ENCODE measurements at regions not wholly inside any gene's neighbourhood (a gene's known extent, or its start where the extent isn't known, plus 50 kb on each side); places are given as distances from the start of the nearest gene placed in this dataset.

DNA sequence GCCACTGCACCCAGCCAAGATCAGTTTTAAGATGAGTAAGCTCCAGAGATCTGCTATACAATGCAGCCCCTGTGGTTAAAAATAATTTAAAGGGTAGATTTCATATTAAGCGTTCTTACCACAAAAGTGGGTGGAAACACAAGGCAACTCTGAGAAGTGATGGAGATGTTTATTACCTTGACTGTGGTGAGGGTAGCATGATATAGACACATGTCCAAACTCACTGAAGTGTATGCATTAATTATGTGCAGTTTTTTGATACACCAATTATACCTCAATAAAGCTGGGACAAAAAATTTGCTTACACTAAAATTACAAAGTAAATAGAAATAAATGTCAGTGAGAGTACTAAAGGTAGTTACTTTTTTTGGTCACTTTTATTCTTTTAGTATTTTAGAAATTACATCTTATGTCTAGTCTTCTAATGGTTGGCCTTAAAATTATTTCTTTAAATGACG, 696.5 kb downstream of the UQCRFS1 start:
- no peak overlapping the region for H3K4me3 Mint-ChIP-seq
- H3K27ac Mint-ChIP-seq = no peak overlapping the region
- H3K9me3 Mint-ChIP-seq = peaks cover 0 to 13% (median 2%) of the 10 kb centered on the region in 7 donors
- no peak for ATAC-seq (ENCODE audit: low read depth in 2 of 2)
- Histone ChIP-seq H3K27me3 (ENCODE audit: control insufficient read depth, insufficient read depth, low read length) (no peaks in the 10 kb centered on the region), H3K27ac (ENCODE audit: insufficient read depth, low read length, poor library complexity, severe bottlenecking) (no peak overlapping the region), H3K9me3 (ENCODE audit: control insufficient read depth in 2 of 2, low read length in 2 of 2) (no peaks in the 10 kb centered on the region), H3K4me3 (ENCODE audit: low read depth, low read length) (no peak overlapping the region), H3K36me3 (ENCODE audit: control insufficient read depth, insufficient read depth, low read length) (no peaks in the 10 kb centered on the region), H3K4me1 (ENCODE audit: control insufficient read depth, insufficient read depth, low read length, poor library complexity, severe bottlenecking) (no peaks in the 10 kb centered on the region)
- DNase-seq = no peak
- no peaks in the 10 kb centered on the region for H3K36me3 Mint-ChIP-seq
- H3K27me3 Mint-ChIP-seq = no peaks in the 10 kb centered on the region
- no peaks in the 10 kb centered on the region for H3K4me1 Mint-ChIP-seq

DNA sequence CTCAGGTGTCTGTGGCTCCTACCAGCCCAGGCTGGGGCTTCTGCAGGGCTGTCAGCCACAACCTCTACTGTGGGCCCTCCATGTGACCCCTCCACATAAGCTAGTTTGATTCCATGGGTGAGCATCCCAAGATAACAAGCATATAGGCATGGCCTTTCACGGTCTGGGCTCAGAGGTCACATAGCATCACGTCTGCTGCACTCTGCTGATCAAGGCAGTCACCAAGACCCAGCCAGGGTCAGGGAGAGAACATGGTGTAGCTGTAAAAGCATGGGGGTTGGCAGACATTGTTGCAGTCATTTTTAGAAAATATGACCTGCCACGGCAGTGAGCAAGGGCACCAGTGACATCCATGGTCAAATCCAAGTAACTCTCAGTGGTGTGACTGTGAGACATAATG, 698.8 kb downstream of the UQCRFS1 start:
- no peak for DNase-seq

DNA sequence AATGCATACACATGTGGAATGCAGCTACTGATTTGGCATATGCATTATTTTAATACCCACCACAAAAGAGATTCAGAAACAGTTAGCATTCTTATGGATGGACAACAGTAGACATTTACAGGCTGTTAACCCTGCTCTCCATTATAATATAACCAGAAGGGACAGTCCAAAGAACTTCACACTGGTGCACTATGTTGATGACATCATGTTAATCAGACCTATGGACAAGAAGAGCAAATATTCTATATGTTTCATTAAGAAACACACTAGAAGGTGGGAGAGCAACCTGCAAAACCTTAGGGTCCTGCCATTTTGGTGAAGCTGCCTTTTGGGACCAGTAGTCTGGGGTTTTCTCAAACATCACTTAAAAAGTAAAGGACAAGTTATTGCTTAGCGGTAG, 701.3 kb downstream of the UQCRFS1 start:
- H3K4me1 Mint-ChIP-seq = peaks cover 0 to 1% (median 0%) of the 10 kb centered on the region in 4 donors

More for the DNA sequence above, 698.8 kb downstream of the UQCRFS1 start:
- no peaks in the 10 kb centered on the region for H3K4me1 ChIP-seq (ENCODE audit: control insufficient read depth, insufficient read depth, low read length, poor library complexity, severe bottlenecking)
- Mint-ChIP-seq H3K4me3 (no peak overlapping the region), H3K9me3 (peaks cover 0 to 13% (median 2%) of the 10 kb centered on the region in 7 donors), H3K27me3 (no peaks in the 10 kb centered on the region), H3K4me1 (no peaks in the 10 kb centered on the region), H3K36me3 (no peaks in the 10 kb centered on the region), H3K27ac (no peak overlapping the region)
- no peak overlapping the region for H3K27ac ChIP-seq (ENCODE audit: insufficient read depth, low read length, poor library complexity, severe bottlenecking)
- no peak for ATAC-seq (ENCODE audit: low read depth in 2 of 2)
- H3K27me3 ChIP-seq (ENCODE audit: control insufficient read depth, insufficient read depth, low read length) = no peaks in the 10 kb centered on the region
- H3K4me3 ChIP-seq (ENCODE audit: low read depth, low read length) = no peak overlapping the region
- no peaks in the 10 kb centered on the region for H3K36me3 ChIP-seq (ENCODE audit: control insufficient read depth, insufficient read depth, low read length)
- H3K9me3 ChIP-seq (ENCODE audit: control insufficient read depth in 2 of 2, low read length in 2 of 2) = no peaks in the 10 kb centered on the region

DNA sequence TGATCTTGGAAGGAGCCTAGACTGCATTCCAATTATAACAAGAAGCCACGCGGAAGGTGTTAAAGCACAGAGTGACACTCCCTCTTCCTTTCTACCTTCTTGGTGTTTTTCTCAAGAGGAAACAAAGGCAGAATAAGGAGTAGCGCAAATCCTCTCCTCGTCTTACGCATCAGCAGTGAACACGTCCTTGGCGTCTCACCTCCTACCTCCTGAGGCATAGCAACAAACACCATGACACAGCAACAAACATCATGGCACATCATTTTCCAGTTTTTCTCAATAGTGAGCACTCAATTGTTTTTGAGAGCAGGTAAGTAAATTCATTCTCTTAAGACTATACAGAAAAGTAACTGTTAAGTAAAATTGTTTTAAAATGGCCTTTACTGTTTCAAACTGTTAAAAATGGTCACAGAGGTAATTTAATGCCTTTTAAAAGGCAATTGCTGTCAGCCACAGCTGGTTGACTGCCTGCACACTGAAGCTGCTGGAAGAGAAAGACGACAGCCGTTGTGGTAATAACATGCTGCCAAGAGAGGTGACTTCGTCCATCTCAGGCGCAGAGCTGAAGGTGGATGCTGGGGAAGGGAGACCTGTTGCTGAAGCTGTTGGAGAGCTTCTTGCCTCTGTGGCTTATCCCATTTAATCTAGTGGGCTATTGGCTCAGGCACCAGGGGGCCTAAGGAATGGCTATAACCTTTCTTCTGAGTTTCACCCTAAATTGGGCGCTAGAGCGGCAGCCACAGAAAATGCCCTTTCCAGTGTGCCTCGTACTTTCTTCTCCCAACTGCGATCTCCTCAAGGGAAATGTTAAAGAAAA, 703.7 kb downstream of the UQCRFS1 start:
- no peak overlapping the region for H3K4me3 ChIP-seq (ENCODE audit: low read depth, low read length)
- H3K27me3 ChIP-seq (ENCODE audit: control insufficient read depth, insufficient read depth, low read length) = no peaks in the 10 kb centered on the region
- no peaks in the 10 kb centered on the region for H3K4me1 ChIP-seq (ENCODE audit: control insufficient read depth, insufficient read depth, low read length, poor library complexity, severe bottlenecking)
- H3K9me3 ChIP-seq (ENCODE audit: control insufficient read depth in 2 of 2, low read length in 2 of 2) = no peaks in the 10 kb centered on the region
- H3K27ac ChIP-seq (ENCODE audit: insufficient read depth, low read length, poor library complexity, severe bottlenecking) = no peak overlapping the region
- Mint-ChIP-seq H3K36me3 (no peaks in the 10 kb centered on the region), H3K27me3 (no peaks in the 10 kb centered on the region), H3K27ac (no peak overlapping the region), H3K4me1 (peaks cover 0 to 4% (median 0%) of the 10 kb centered on the region in 4 donors), H3K9me3 (peaks cover 0 to 12% (median 5%) of the 10 kb centered on the region in 7 donors), H3K4me3 (no peak overlapping the region)
- ATAC-seq (ENCODE audit: low read depth in 2 of 2) = no peak
- no peak for DNase-seq
- H3K36me3 ChIP-seq (ENCODE audit: control insufficient read depth, insufficient read depth, low read length) = no peaks in the 10 kb centered on the region

More for the DNA sequence above, 701.3 kb downstream of the UQCRFS1 start:
- H3K9me3 ChIP-seq (ENCODE audit: control insufficient read depth in 2 of 2, low read length in 2 of 2) = no peaks in the 10 kb centered on the region
- no peaks in the 10 kb centered on the region for H3K36me3 ChIP-seq (ENCODE audit: control insufficient read depth, insufficient read depth, low read length)
- H3K4me3 ChIP-seq (ENCODE audit: low read depth, low read length) = no peak overlapping the region
- H3K27me3 Mint-ChIP-seq = no peaks in the 10 kb centered on the region
- H3K4me3 Mint-ChIP-seq = no peak overlapping the region
- ATAC-seq (ENCODE audit: low read depth in 2 of 2) (no peak), DNase-seq (no peak)
- H3K27me3 ChIP-seq (ENCODE audit: control insufficient read depth, insufficient read depth, low read length) = no peaks in the 10 kb centered on the region
- H3K36me3 Mint-ChIP-seq = no peaks in the 10 kb centered on the region
- no peaks in the 10 kb centered on the region for H3K4me1 ChIP-seq (ENCODE audit: control insufficient read depth, insufficient read depth, low read length, poor library complexity, severe bottlenecking)
- no peak overlapping the region for H3K27ac ChIP-seq (ENCODE audit: insufficient read depth, low read length, poor library complexity, severe bottlenecking)
- H3K9me3 Mint-ChIP-seq = peaks cover 0 to 12% (median 4%) of the 10 kb centered on the region in 7 donors
- no peak overlapping the region for H3K27ac Mint-ChIP-seq

DNA sequence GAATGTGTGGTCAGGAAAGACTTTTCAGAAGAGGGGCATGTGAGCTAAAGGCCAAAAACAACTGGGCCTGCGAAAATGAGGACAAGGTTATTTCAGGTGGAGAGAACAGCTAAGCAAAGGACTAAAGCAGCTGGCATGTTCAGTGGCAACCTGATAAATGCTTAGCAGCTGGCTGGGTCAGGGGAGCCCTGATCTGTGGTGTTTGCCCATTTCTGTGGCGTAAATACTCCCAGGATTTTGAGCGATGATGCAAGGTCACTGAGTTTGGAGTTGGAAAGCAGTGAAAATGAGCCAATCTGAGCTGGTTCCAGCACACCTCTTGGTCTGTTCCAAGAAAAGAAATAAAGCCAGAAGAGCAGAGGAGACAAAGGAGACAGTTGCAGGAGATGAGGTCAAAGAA, 704.3 kb downstream of the UQCRFS1 start:
- H3K27me3 ChIP-seq (ENCODE audit: control insufficient read depth, insufficient read depth, low read length) = no peaks in the 10 kb centered on the region
- DNase-seq (no peak), ATAC-seq (ENCODE audit: low read depth in 2 of 2) (no peak)
- Mint-ChIP-seq H3K27ac (no peak overlapping the region), H3K9me3 (peaks cover 0 to 12% (median 5%) of the 10 kb centered on the region in 7 donors), H3K36me3 (no peaks in the 10 kb centered on the region), H3K27me3 (no peaks in the 10 kb centered on the region), H3K4me1 (peaks cover 0 to 4% (median 0%) of the 10 kb centered on the region in 4 donors), H3K4me3 (no peak overlapping the region)
- H3K9me3 ChIP-seq (ENCODE audit: control insufficient read depth in 2 of 2, low read length in 2 of 2) = no peaks in the 10 kb centered on the region
- no peaks in the 10 kb centered on the region for H3K36me3 ChIP-seq (ENCODE audit: control insufficient read depth, insufficient read depth, low read length)
- H3K4me1 ChIP-seq (ENCODE audit: control insufficient read depth, insufficient read depth, low read length, poor library complexity, severe bottlenecking) = no peaks in the 10 kb centered on the region
- no peak overlapping the region for H3K4me3 ChIP-seq (ENCODE audit: low read depth, low read length)
- H3K27ac ChIP-seq (ENCODE audit: insufficient read depth, low read length, poor library complexity, severe bottlenecking) = no peak overlapping the region

DNA sequence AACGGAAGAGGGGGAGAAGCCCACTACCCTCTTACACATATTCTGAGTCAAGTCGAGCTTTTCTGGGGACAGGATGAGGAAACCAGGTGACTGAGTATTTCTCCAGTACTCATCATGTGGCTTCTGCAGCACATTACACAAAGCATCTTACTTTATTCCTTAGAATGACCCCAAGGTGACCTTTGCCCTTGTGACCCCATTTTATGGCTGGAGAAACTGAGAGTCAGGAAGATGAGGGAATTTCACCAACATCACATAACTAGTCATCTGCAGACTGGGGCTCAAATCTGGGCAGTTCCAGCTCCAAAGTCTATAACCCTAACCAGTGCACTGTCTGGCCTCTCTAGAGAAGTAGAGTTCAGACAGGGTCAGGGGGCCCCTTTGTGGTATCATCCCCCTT, 707.0 kb downstream of the UQCRFS1 start:
- ATAC-seq (ENCODE audit: low read depth in 2 of 2) (no peak), DNase-seq (no peak)
- no peak overlapping the region for H3K27ac Mint-ChIP-seq
- H3K27me3 Mint-ChIP-seq = no peaks in the 10 kb centered on the region
- H3K4me3 Mint-ChIP-seq = no peak overlapping the region
- Histone ChIP-seq H3K27me3 (ENCODE audit: control insufficient read depth, insufficient read depth, low read length) (no peaks in the 10 kb centered on the region), H3K27ac (ENCODE audit: insufficient read depth, low read length, poor library complexity, severe bottlenecking) (no peak overlapping the region), H3K9me3 (ENCODE audit: control insufficient read depth in 2 of 2, low read length in 2 of 2) (no peaks in the 10 kb centered on the region), H3K36me3 (ENCODE audit: control insufficient read depth, insufficient read depth, low read length) (no peaks in the 10 kb centered on the region), H3K4me3 (ENCODE audit: low read depth, low read length) (no peak overlapping the region), H3K4me1 (ENCODE audit: control insufficient read depth, insufficient read depth, low read length, poor library complexity, severe bottlenecking) (no peaks in the 10 kb centered on the region)
- peaks cover 1 to 10% (median 6%) of the 10 kb centered on the region in 7 donors for H3K9me3 Mint-ChIP-seq
- H3K36me3 Mint-ChIP-seq = no peaks in the 10 kb centered on the region
- peaks cover 0 to 4% (median 1%) of the 10 kb centered on the region in 4 donors for H3K4me1 Mint-ChIP-seq

DNA sequence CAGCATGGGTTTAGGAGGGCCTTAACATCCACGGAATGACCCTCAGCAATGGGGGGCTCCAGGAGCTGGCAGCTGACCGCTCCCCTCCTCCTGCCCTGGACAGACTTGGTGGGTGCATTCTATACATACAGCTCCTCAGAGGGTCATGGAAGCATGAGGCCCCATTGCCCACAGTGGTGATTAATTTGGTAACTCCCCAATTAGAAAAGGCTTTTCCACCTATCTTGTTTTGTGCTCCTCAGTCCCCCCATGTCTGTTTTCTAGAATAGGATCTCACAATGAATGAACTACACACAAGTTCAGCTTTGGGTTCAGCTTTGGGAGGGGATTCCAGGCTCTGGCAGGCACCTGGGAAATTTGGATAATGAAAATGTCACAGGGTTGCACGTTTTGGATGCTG, 707.8 kb downstream of the UQCRFS1 start:
- Mint-ChIP-seq H3K4me1 (peaks cover 0 to 4% (median 1%) of the 10 kb centered on the region in 4 donors), H3K9me3 (peaks cover 1 to 8% (median 4%) of the 10 kb centered on the region in 7 donors), H3K27ac (no peak overlapping the region)

DNA sequence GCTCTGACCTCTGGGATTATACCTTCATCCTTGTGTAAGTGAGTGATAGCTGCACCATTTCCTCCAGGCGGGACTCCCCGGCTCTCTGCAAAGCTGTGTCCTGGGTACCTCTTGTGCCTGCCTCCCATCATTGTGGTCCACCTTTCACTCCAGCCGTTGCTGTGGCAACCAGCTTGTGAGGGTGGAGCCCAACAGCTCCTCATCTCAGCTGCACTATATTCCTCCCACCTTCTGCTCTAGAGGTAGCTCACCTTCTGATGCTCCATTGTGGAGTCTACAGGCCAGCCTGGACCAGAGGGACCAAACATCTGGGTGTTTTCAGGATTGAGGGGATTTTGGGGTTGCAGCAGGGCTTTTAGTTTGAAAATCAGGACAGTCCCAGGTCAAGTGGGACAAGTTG, 708.2 kb downstream of the UQCRFS1 start:
- Histone ChIP-seq H3K9me3 (ENCODE audit: control insufficient read depth in 2 of 2, low read length in 2 of 2) (no peaks in the 10 kb centered on the region), H3K27ac (ENCODE audit: insufficient read depth, low read length, poor library complexity, severe bottlenecking) (no peak overlapping the region), H3K27me3 (ENCODE audit: control insufficient read depth, insufficient read depth, low read length) (no peaks in the 10 kb centered on the region), H3K4me1 (ENCODE audit: control insufficient read depth, insufficient read depth, low read length, poor library complexity, severe bottlenecking) (no peaks in the 10 kb centered on the region), H3K36me3 (ENCODE audit: control insufficient read depth, insufficient read depth, low read length) (no peaks in the 10 kb centered on the region), H3K4me3 (ENCODE audit: low read depth, low read length) (no peak overlapping the region)
- DNase-seq (no peak), ATAC-seq (ENCODE audit: low read depth in 2 of 2) (no peak)
- no peak overlapping the region for H3K4me3 Mint-ChIP-seq
- no peaks in the 10 kb centered on the region for H3K36me3 Mint-ChIP-seq
- peaks cover 0 to 6% (median 4%) of the 10 kb centered on the region in 7 donors for H3K9me3 Mint-ChIP-seq
- peaks cover 0 to 4% (median 1%) of the 10 kb centered on the region in 4 donors for H3K4me1 Mint-ChIP-seq
- H3K27me3 Mint-ChIP-seq = no peaks in the 10 kb centered on the region
- H3K27ac Mint-ChIP-seq = no peak overlapping the region

More for the DNA sequence above, 707.8 kb downstream of the UQCRFS1 start:
- H3K36me3 ChIP-seq (ENCODE audit: control insufficient read depth, insufficient read depth, low read length) = no peaks in the 10 kb centered on the region
- Mint-ChIP-seq H3K27me3 (no peaks in the 10 kb centered on the region), H3K36me3 (no peaks in the 10 kb centered on the region), H3K4me3 (no peak overlapping the region)
- no peaks in the 10 kb centered on the region for H3K27me3 ChIP-seq (ENCODE audit: control insufficient read depth, insufficient read depth, low read length)
- DNase-seq (no peak), ATAC-seq (ENCODE audit: low read depth in 2 of 2) (no peak)
- no peak overlapping the region for H3K27ac ChIP-seq (ENCODE audit: insufficient read depth, low read length, poor library complexity, severe bottlenecking)
- H3K4me1 ChIP-seq (ENCODE audit: control insufficient read depth, insufficient read depth, low read length, poor library complexity, severe bottlenecking) = no peaks in the 10 kb centered on the region
- H3K4me3 ChIP-seq (ENCODE audit: low read depth, low read length) = no peak overlapping the region
- no peaks in the 10 kb centered on the region for H3K9me3 ChIP-seq (ENCODE audit: control insufficient read depth in 2 of 2, low read length in 2 of 2)

All from CD4-positive, CD25-positive, alpha-beta regulatory T cell (primary cell).